OCI-LY1 (cell line): ENCODE measurements at regions not wholly inside any gene's neighbourhood (a gene's known extent, or its start where the extent isn't known, plus 50 kb on each side); places are given as distances from the start of the nearest gene placed in this dataset.

ENCODE experiments used
- H2AFZ ChIP-seq: fragments of 200-600 bp; sonication (generic), shearing (Covaris generic); 2 replicates; pipeline ENCODE4 v1.6.0; 2014; ENCODE audit warnings: antibody characterized with exemption, mild to moderate bottlenecking, low read length
- H3F3A ChIP-seq: fragments of 200-600 bp; sonication (generic), shearing (Covaris generic); 2 replicates; pipeline ENCODE4 v1.6.0; 2014; ENCODE audit warnings: mild to moderate bottlenecking, antibody characterized with exemption, low read length, moderate library complexity; ENCODE audit not compliant: insufficient read depth
- H3K27ac ChIP-seq: fragments of 200-600 bp; sonication (generic); 2 replicates; pipeline ENCODE4 v1.5.1; 2014; ENCODE audit warnings: low read length, mixed run types, mild to moderate bottlenecking, low read depth; ENCODE audit not compliant: poor library complexity, severe bottlenecking
- H3K27me3 ChIP-seq: fragments of 200-600 bp; sonication (generic); 2 replicates; pipeline ENCODE4 v1.6.0; 2014; ENCODE audit warnings: antibody characterized with exemption, mild to moderate bottlenecking, low read length, moderate library complexity; ENCODE audit not compliant: insufficient read depth
- H3K36me3 ChIP-seq: fragments of 200-600 bp; sonication (generic); 2 replicates; pipeline ENCODE4 v1.6.1; 2014; ENCODE audit warnings: mild to moderate bottlenecking, antibody characterized with exemption, low read length, moderate library complexity, mixed read lengths; ENCODE audit not compliant: insufficient read depth
- H3K4me1 ChIP-seq: fragments of 200-600 bp; sonication (generic); 2 replicates; pipeline ENCODE4 v1.5.1; 2014; ENCODE audit warnings: mild to moderate bottlenecking, low read length, moderate library complexity; ENCODE audit not compliant: insufficient read depth, severe bottlenecking
- H3K4me2 ChIP-seq: fragments of 200-600 bp; sonication (generic), shearing (Covaris generic); 2 replicates; pipeline ENCODE4 v1.6.1; 2014; ENCODE audit warnings: low read length
- H3K4me3 ChIP-seq: fragments of 200-600 bp; sonication (generic); 2 replicates; pipeline ENCODE4 v1.5.1; 2014; ENCODE audit warnings: low read length, low read depth, mild to moderate bottlenecking, mixed read lengths; ENCODE audit not compliant: poor library complexity, severe bottlenecking
- H3K79me2 ChIP-seq: fragments of 200-600 bp; shearing (Covaris generic); 2 replicates; pipeline ENCODE4 v1.6.1; 2016; ENCODE audit warnings: mixed run types, low read length, mixed read lengths; ENCODE audit not compliant: insufficient read depth
- H3K9ac ChIP-seq: fragments of 200-600 bp; sonication (generic), shearing (Covaris generic); 2 replicates; pipeline ENCODE4 v1.6.1; 2014; ENCODE audit warnings: mild to moderate bottlenecking, low read length, mixed read lengths
- H3K9me2 ChIP-seq: fragments of 200-600 bp; sonication (generic), shearing (Covaris generic); 2 replicates; pipeline ENCODE4 v1.6.1; 2014; ENCODE audit warnings: low read depth, mild to moderate bottlenecking, low read length, mixed read lengths
- H3K9me3 ChIP-seq: fragments of 200-600 bp; shearing (Covaris generic); 2 replicates; pipeline ENCODE4 v1.6.1; 2014; ENCODE audit warnings: low read length, mixed read lengths
- H4K20me1 ChIP-seq: fragments of 200-600 bp; sonication (generic), shearing (Covaris generic); 2 replicates; pipeline ENCODE4 v1.6.0; 2016; ENCODE audit warnings: mild to moderate bottlenecking, low read length; ENCODE audit not compliant: insufficient read depth
- CTCF ChIP-seq: fragments of 200-600 bp; sonication (generic), shearing (Covaris generic); IDR thresholded peaks from 2 replicates; pipeline ENCODE4 v1.5.1; 2017; ENCODE audit warnings: mild to moderate bottlenecking, antibody characterized with exemption, low read length, moderate library complexity, mixed read lengths
- EZH2 ChIP-seq: fragments of 200-600 bp; sonication (generic), shearing (Covaris generic); IDR thresholded peaks from 2 replicates; pipeline ENCODE4 v1.8.0; 2017; ENCODE audit warnings: borderline replicate concordance, mixed run types, mild to moderate bottlenecking, antibody characterized with exemption, low read length, moderate library complexity, mixed read lengths

GRCh38 chr11:59302991-59303390 is 55.7 kb upstream of the OR5AN1 start:
- Histone ChIP-seq H3K79me2 (no peaks in the 10 kb centered on the region), H3F3A (no peaks in the 10 kb centered on the region), H3K9me3 (no peaks in the 10 kb centered on the region), H3K4me2 (no peak overlapping the region), H3K27ac (no peak overlapping the region), H3K9ac (no peak overlapping the region), H3K27me3 (no peaks in the 10 kb centered on the region), H3K36me3 (no peaks in the 10 kb centered on the region), H3K4me1 (no peaks in the 10 kb centered on the region), H4K20me1 (no peaks in the 10 kb centered on the region), H2AFZ (no peak overlapping the region), H3K9me2 (no peaks in the 10 kb centered on the region), H3K4me3 (no peak overlapping the region)
- no peak for TF ChIP-seq EZH2
- TF ChIP-seq CTCF: no peak

GRCh38 chr11:59295435-59295834 is 63.3 kb upstream of the OR5AN1 start:
- TF ChIP-seq EZH2 (no peak), CTCF (no peak)
- Histone ChIP-seq H3K79me2 (no peaks in the 10 kb centered on the region), H4K20me1 (no peaks in the 10 kb centered on the region)

GRCh38 chr11:59292611-59293010 is 66.1 kb upstream of the OR5AN1 start:
- no peak overlapping the region for H3K4me3 ChIP-seq
- H3K9me2 ChIP-seq: no peaks in the 10 kb centered on the region
- no peaks in the 10 kb centered on the region for H3F3A ChIP-seq
- H3K79me2 ChIP-seq: no peaks in the 10 kb centered on the region
- no peak overlapping the region for H3K9ac ChIP-seq
- H3K36me3 ChIP-seq: no peaks in the 10 kb centered on the region; the same call in 1 of the 2 replicates
- H3K4me2 ChIP-seq: no peak overlapping the region
- no peaks in the 10 kb centered on the region for H3K27me3 ChIP-seq
- H3K9me3 ChIP-seq: no peaks in the 10 kb centered on the region
- TF ChIP-seq EZH2 (no peak), CTCF (no peak)
- H3K27ac ChIP-seq: no peak overlapping the region
- H2AFZ ChIP-seq: no peak overlapping the region
- H3K4me1 ChIP-seq: no peaks in the 10 kb centered on the region
- H4K20me1 ChIP-seq: no peaks in the 10 kb centered on the region

More at GRCh38 chr11:59295435-59295834, 63.3 kb upstream of the OR5AN1 start:
- H2AFZ ChIP-seq: no peak overlapping the region
- no peak overlapping the region for H3K9ac ChIP-seq
- H3K4me2 ChIP-seq: no peak overlapping the region
- no peaks in the 10 kb centered on the region for H3K27me3 ChIP-seq
- no peaks in the 10 kb centered on the region; the same call in 1 of the 2 replicates for H3K36me3 ChIP-seq
- H3F3A ChIP-seq: no peaks in the 10 kb centered on the region
- no peak overlapping the region for H3K4me3 ChIP-seq
- no peaks in the 10 kb centered on the region for H3K4me1 ChIP-seq
- no peaks in the 10 kb centered on the region for H3K9me2 ChIP-seq
- H3K9me3 ChIP-seq: no peaks in the 10 kb centered on the region
- no peak overlapping the region for H3K27ac ChIP-seq
